Upper lobe of left lung (tissue), 4 donors: ENCODE measurements at regions not wholly inside any gene's neighbourhood (a gene's known extent, or its start where the extent isn't known, plus 50 kb on each side); places are given as distances from the start of the nearest gene placed in this dataset.

Experiments used
- CTCF ChIP-seq, 6 experiments: fragments of 450-650 bp in 4 of 6; fragments of 200-600 bp in 2 of 6; sonication (generic) in 2 of 6; IDR thresholded peaks; one replicate each; pipeline ENCODE4 v1.5.1; 2016 to 2019; ENCODE audit warnings: antibody characterized with exemption in 6 of 6
- EP300 ChIP-seq, 4 donors: sonication (generic); formaldehyde crosslinking; IDR thresholded peaks; one replicate each; pipeline ENCODE4 v1.5.1; 2017; ENCODE audit warnings: antibody characterized with exemption in 4 of 4, control low read depth in 2 of 4
- POLR2A ChIP-seq, 4 donors: fragments of 450-650 bp; IDR thresholded peaks; one replicate each; pipeline ENCODE4 v1.5.1; 2016 to 2017; ENCODE audit warnings: antibody characterized with exemption in 4 of 4, mild to moderate bottlenecking in 2 of 4
- POLR2AphosphoS5 ChIP-seq, 2 donors: sonication (generic); formaldehyde crosslinking; IDR thresholded peaks; one replicate each; pipeline ENCODE4 v1.5.1; 2017; ENCODE audit warnings: antibody characterized with exemption in 2 of 2

- TF ChIP-seq EP300 (IDR thresholded peaks at IDR 0.05) (peak in 1 of 4 donors; percentile 67), CTCF (IDR thresholded peaks at IDR 0.05) (no peak), POLR2A (IDR thresholded peaks at IDR 0.05) (no peak), POLR2AphosphoS5 (IDR thresholded peaks at IDR 0.05) (peak in 1 of 2 donors; percentile 26)
Measured at GRCh38 chr5:98258939-98259338, 514.5 kb upstream of the RGMB start.
